ENCODE measurements at regions not wholly inside any gene's neighbourhood (a gene's known extent, or its start where the extent isn't known, plus 50 kb on each side); places are given as distances from the start of the nearest gene placed in this dataset.

- TF ChIP-seq CTCF (IDR thresholded peaks at IDR 0.05) = no peak
- TF ChIP-seq POLR2A (IDR thresholded peaks at IDR 0.05) = no peak
Measured at GRCh38 chr18:38586327-38586726, 1020.7 kb upstream of the CELF4 start.
